GM12873 (cell line): ENCODE measurements at regions not wholly inside any gene's neighbourhood (a gene's known extent, or its start where the extent isn't known, plus 50 kb on each side); places are given as distances from the start of the nearest gene placed in this dataset.

Source experiments
- CTCF ChIP-seq: IDR thresholded peaks from 2 replicates; pipeline ENCODE4 v1.5.1; 2012; ENCODE audit warnings: low read depth, mild to moderate bottlenecking, moderate library complexity, low read length, control low read depth; ENCODE audit not compliant: insufficient read depth; ENCODE audit errors: missing control alignments

GRCh38 chr16:80034948-80035663 lies 434.6 kb upstream of the MAF start:
- no peak for TF ChIP-seq CTCF

GRCh38 chr16:80034469-80034826 lies 433.9 kb upstream of the MAF start:
- no peak for TF ChIP-seq CTCF

DNA sequence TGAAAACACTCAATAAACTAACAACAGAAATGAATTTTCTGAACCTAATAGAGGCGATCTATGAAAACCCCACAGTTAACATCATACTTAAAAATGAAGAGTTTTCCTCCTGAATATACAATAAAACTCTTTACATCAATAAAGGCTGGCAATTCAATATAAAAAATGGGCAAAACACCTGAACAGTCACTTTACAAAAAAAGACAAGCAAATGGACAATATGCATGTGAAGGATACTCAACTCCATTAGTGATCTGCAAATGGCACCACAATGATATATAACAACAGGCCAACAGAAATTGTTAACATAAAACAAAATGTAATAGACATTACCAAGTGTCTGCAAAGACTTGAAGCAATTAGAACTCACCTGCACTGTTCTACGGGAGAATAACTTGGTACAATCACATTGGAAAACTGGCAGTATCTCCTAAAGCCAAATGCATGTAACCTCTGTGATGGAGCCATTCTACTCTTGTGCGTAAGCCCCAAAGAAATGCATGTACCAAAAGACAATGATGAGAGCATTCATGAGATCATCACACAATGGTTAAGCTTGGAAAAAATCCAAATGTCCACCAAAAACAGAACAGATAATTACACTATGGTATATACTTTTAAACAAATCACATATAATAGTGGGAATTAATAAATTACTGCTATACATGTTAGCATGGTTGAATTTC lies 433.4 kb upstream of the MAF start:
- no peak for TF ChIP-seq CTCF

DNA sequence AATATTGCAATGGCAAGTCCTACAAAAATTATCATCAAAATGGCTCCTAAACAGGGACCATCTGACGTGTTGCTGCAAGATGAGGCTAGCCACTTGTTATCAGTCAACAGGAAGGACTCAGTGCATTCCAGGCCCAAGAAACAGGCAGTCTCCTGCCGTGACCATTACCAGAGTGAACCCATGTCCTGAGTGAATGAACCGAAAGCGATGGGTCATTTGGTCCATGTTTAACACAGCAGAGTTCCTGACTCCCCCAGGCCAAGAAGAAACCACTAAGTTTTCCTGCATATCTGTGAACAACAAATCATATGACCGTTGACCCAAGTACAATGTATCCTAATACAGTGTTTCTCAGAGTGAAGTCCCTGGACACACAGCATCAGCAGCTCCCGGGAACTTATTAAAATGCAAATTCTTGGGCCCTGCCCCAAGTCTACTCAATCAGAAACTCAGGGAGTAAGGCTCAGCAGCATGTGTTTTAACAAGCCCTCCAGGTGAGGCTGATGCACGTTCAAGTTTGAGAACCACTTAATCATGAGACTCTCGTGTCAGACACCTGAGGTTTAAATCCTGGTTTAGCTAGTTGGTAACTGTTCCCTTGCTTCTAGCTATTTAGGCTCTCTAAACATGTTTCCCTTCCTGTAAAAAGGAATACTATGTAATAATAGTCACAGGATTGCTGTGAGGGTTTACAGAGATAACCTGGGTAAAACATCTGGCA lies 429.4 kb upstream of the MAF start:
- no peak for TF ChIP-seq CTCF

GRCh38 chr16:80029381-80029630 lies 428.8 kb upstream of the MAF start:
- no peak for TF ChIP-seq CTCF

GRCh38 chr16:80028581-80029380 lies 428.2 kb upstream of the MAF start:
- no peak for TF ChIP-seq CTCF
